Activated CD8-positive, alpha-beta memory T cell treated with anti-CD3 and anti-CD28 coated beads for 36 hours (primary cell): ENCODE measurements at regions not wholly inside any gene's neighbourhood (a gene's known extent, or its start where the extent isn't known, plus 50 kb on each side); places are given as distances from the start of the nearest gene placed in this dataset.
"Not testable (repeated sequence)": the region's sequence is repeated elsewhere in the genome, so short reads cannot be mapped to it uniquely, and the experiment has no call there.

Experiments
- CTCF ChIA-PET: fragments of 350-600 bp; sonication (Branson Sonifier 250); formaldehyde crosslinking; loops from one replicate; lab custom pipeline; 2021; ENCODE audit warnings: antibody characterized with exemption; lab: Charles Lee
- POLR2A ChIA-PET: fragments of 350-600 bp; sonication (Branson Sonifier 250); formaldehyde crosslinking; loops from one replicate; lab custom pipeline; 2021; ENCODE audit warnings: antibody characterized with exemption; lab: Charles Lee

DNA sequence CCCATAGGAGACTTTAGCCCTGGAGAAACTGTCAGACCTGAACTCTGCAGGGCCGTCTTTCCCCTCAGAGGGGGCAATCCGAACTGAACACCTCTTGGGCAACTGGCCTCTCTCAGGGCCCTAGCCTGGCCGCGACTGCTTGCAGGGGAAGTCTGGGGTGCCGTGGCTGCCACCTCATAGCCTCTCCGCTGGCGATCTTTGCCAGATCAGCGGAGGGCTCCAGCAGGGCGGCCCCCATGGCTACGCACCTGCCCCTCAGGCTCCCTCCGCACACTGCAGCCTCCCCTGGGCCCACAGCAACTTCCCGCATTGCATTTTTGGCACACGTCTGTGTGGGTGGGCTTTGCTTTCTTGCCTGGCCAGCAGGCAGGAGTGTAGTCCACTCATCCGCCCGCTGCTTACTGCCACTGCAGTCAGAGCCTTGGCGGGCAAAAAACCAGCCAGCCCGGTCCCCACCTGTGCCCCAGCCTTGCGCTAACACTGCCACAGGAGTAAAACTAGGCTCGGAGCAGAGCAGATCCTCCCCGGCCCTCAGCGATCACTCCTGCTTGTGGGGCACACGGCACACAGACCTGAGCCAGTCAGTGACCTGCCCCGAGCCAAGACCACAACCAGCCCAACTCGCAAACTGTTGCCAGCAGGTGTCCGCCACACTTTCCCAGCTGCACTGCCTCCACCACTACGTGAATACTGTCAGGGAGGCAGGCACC is 266.8 kb upstream of the CBLB start:
- ChIA-PET CTCF (no interaction called here), POLR2A (no interaction called here)

DNA sequence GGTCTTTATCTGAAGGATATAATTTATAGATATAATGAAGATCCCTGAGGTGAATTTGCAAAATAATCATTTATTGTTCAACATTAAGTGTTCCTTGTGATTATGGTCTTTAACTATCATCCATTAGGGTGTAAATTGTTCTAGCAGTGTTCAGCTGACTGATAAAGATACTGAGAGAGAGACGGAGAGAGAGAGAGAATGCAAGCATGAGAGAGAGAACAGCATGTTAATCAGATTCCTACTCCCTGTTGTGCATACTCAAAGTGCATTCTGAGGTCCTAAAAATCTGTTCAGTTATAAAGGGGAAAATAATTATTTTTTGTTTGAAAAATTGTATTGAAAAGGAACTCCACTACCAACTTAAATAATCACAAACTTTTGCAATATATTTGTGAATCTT is 271.0 kb upstream of the CBLB start:
- ChIA-PET POLR2A (no interaction called here), CTCF (no interaction called here)

DNA sequence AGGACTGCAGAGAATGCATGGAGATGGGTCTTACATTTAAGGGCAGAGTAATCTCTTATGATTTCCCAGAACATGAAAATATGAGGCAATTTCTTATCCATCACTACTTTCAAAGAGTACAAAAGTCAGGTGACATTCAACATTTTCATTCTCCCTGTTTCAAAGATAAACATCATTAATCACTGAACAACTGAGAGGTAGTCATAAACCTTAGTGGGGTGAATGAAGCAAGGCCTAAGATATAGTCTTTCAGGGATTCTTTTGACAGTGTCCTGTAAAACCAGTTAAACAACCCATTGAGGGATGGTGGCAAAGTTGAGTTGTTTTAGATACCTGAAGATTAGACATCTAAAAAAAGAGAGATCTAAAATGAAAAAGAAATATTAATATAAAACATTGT is 271.6 kb upstream of the CBLB start:
- ChIA-PET CTCF (no interaction called here), POLR2A (no interaction called here)

- POLR2A ChIA-PET = no interaction called here
- CTCF ChIA-PET = no interaction called here
Measured at GRCh38 chr3:106144030-106144429, 275.2 kb upstream of the CBLB start.

GRCh38 chr3:106148440-106149082 is 279.7 kb upstream of the CBLB start:
- POLR2A ChIA-PET = not testable (repeated sequence)

GRCh38 chr3:106157411-106157810 is 288.6 kb upstream of the CBLB start:
- ChIA-PET CTCF (no interaction called here), POLR2A (no interaction called here)

More at GRCh38 chr3:106148440-106149082, 279.7 kb upstream of the CBLB start:
- CTCF ChIA-PET = not testable (repeated sequence)

- POLR2A ChIA-PET = no interaction called here
Measured at GRCh38 chr3:106160396-106160795, 291.6 kb upstream of the CBLB start.

DNA sequence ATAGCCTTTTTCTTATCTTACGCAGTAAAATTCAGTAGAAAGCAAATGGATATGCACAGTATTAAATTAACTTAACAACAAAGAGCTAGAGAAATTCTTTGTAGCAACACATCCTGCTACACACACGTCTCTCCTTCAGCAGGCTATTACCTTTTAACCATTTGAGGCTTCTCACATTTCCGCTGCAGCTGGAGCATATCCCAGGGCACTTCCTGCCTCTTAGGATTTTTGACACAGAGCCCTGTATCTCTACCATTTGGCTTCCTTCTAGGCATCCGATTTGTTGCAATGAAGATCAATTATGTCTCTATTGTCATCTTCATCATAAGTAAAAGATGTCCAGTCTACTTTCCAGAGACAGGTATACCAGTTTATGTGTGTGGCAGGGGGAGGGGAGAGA is 292.4 kb upstream of the CBLB start:
- ChIA-PET POLR2A (no interaction called here), CTCF (no interaction called here)

More at GRCh38 chr3:106160396-106160795, 291.6 kb upstream of the CBLB start:
- CTCF ChIA-PET = no interaction called here

DNA sequence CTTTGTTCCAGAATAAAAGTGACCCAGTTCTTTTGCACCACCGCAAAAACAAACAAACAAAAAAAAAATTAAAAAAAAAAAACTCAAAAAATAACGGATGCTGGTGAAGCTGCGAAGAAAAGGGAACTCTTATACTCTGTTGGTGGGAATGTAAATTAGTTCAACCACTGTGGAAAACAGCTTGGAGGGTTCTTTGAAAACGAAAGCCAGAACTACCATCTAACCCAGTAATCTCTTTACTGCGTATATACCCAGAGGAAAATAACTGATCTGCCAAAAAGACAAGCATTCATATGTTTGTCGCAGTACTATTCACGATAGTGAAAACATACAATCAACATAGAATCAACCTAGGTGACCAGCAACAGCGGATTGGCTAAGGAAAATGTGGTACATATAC is 298.9 kb upstream of the CBLB start:
- ChIA-PET POLR2A (no interaction called here), CTCF (no interaction called here)

GRCh38 chr3:106168962-106169750 is 300.3 kb upstream of the CBLB start:
- POLR2A ChIA-PET = no interaction called here
- CTCF ChIA-PET = interaction anchor here (0.5 kb wide), 1 partner anchor 46 kb away, joined by 3 read pairs; no protein-coding TSS in a partner anchor

- CTCF ChIA-PET = no interaction called here
- POLR2A ChIA-PET = no interaction called here
Measured at GRCh38 chr3:106170636-106171035, 301.8 kb upstream of the CBLB start.

- CTCF ChIA-PET = no interaction called here
- POLR2A ChIA-PET = interaction anchor here (0.6 to 0.7 kb wide), 2 partner anchors 53 to 304 kb away, joined by 3 to 5 read pairs; partner anchors contain the start of gene CBLB
Measured at GRCh38 chr3:106172101-106172500, 303.3 kb upstream of the CBLB start.

DNA sequence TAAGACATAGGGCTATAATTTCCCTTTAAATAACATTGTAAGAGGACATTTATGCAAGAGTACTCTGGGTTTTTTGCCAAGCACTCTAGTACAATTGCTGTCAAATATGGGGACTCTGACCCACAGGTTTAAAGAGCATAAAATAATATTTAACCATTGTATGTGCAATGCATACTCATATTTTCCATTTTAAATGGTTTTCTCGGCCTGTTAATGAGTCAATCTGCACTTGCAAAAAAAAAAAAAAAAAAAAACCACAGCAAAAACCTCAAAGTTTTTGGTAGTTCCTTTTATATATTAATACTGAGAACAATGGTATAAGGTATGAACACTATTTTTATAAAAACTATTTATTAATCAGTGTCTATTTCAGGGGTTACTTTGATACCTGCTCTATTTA is 304.0 kb upstream of the CBLB start:
- ChIA-PET POLR2A (no interaction called here), CTCF (no interaction called here)

- ChIA-PET CTCF (no interaction called here), POLR2A (no interaction called here)
Measured at GRCh38 chr3:106175276-106175675, 306.5 kb upstream of the CBLB start.

DNA sequence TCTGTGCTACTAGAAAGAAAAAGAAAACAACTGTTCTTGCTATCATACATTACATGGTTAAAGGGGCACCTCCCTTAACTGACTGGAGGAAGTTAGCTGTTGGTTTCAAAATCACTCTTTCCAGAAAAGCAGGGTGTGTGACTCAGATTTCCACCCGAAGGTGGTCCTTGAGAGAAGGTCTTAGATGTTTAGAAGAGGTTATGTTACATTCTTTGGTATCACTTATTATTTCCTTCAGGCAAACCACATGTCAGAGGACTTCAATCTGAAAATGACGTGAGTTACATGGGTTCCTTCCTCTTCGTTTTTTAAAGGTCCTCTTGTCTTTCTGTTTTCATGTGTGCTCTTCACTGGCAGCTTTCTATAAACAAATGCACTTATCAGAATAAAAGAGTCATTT is 307.9 kb upstream of the CBLB start:
- CTCF ChIA-PET = no interaction called here
- POLR2A ChIA-PET = interaction anchor here (1.4 kb wide), 1 partner anchor 38 kb away, joined by 4 read pairs; no protein-coding TSS in a partner anchor

DNA sequence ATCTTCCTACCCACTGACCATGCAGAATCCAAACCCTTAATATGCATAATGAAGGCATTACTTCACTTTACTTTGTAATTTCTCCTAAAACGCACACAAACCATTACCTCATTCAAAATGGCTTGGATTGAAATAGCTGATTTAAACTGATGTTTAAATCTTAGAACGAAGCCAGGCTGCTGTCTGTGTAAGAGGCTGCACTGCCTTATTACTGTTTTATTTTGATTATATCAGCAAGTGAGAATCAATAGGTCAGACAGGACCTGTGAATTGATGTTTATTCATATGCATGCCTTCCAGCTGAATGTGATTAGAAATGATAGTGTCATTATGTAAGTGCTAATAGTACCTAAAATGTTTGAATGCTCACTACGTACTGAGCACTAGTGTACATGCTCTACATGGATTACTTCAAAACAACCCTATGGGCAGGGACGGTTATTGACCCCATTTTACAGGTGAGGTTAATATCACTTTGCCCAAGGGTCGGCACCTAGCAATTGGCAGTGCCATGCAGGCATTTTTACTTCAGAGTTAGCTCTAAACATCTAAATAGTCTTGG is 314.2 kb upstream of the CBLB start:
- ChIA-PET CTCF (no interaction called here), POLR2A (no interaction called here)

DNA sequence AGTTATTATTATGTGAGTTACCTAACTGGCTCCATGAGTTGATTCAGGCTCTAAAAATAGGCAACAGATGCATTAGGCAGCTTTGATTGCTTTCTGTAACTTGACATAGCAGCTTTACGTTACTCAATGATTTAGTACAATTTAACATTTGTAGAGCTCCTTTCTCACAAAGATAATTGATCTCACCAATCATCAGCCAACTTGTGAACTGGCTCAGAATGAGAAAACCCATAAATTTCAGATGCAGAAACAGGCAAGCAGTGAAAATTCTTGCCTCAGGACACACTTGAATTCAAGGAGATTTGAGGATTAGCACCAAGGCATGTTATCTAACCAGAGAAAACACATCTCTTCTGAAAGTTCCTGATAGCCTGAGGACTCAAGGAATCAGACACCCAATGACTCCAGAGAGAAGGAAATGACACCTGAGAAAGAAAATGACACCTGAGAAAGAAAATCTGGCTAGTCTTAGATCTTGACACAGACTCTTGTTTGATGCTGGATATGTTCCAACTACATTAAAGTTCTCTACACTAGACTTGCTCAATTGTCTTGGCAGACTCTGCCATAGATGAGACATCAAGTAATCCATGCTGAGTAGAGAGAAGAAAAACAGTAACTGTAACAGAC is 315.1 kb upstream of the CBLB start:
- CTCF ChIA-PET = interaction anchor here (0.7 kb wide), 1 partner anchor 13 kb away, joined by 3 read pairs; no protein-coding TSS in a partner anchor
- POLR2A ChIA-PET = no interaction called here

DNA sequence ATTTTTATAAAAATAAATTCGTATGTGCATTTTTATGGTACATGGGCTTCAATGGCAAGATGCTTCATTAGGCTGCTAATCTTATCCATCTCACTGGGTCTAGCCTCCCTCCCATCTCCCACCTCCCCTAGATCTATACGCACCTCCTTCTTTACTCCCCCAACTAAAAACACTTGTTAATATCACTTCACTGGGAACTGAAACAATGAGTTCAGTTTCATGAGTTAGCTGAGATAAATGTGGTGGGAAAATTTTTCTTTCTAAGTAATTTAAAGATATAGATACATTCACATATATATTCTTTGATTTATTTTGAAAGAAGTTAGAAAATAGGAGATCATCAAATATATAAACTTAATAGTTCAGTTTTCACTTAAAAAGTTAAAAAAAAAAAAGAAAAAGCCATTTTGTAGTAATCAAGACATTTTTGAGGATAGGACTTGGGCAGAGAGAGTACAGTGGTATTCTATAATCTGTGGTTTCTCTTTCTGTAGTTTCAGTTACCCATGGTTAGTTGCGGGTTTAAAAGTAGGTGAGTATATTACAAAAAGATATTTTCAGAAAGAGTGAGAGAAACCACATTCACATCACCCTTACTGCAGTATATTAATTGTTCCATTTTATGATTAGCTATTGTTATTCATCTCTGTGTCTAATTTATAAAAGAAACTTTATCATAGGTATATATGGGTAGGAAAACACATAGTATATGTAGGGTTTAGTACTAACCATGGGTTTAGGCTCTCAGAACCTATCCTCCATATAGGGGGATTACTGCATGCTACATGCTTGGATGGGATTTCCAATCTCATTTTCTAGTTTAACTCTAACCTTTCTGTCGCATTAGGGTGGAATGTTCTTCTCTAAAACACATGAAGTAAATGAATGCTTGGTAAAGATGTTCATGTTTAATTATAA is 316.0 kb upstream of the CBLB start:
- CTCF ChIA-PET = interaction anchor here (0.7 kb wide), 1 partner anchor 14 kb away, joined by 3 read pairs; no protein-coding TSS in a partner anchor
- POLR2A ChIA-PET = interaction anchor here (0.9 kb wide), 1 partner anchor 318 kb away, joined by 3 read pairs; no protein-coding TSS in a partner anchor
